ENCODE measurements at regions not wholly inside any gene's neighbourhood (a gene's known extent, or its start where the extent isn't known, plus 50 kb on each side); places are given as distances from the start of the nearest gene placed in this dataset.

GRCh38 chr2:129712676-129712985 lies 266.8 kb upstream of the RAB6C start:
- H3K4me1 ChIP-seq (ENCODE audit: low read length), result no peaks in the 10 kb centered on the region
- no peaks in the 10 kb centered on the region for H3K79me2 ChIP-seq (ENCODE audit: low read length)
- no peak overlapping the region for H3K27ac ChIP-seq (ENCODE audit: low read length)
- TF ChIP-seq EZH2 (optimal IDR thresholded peaks at IDR 0.05; ENCODE audit: low read depth, low read length) (no peak), CTCF (IDR thresholded peaks at IDR 0.05; ENCODE audit: low read length) (no peak), EZH2phosphoT487 (IDR thresholded peaks at IDR 0.05; ENCODE audit: low read length) (no peak)
- no peaks in the 10 kb centered on the region for H3K27me3 ChIP-seq (replicated peaks; ENCODE audit: insufficient read depth, low read length)
- no peaks in the 10 kb centered on the region for H3F3A ChIP-seq (ENCODE audit: insufficient read depth, low read length)
- no peak overlapping the region for H3K9ac ChIP-seq (ENCODE audit: low read length)
- no peaks in the 10 kb centered on the region for H4K20me1 ChIP-seq (ENCODE audit: insufficient read depth, low read length)
- no peaks in the 10 kb centered on the region for H3K9me2 ChIP-seq (replicated peaks; ENCODE audit: insufficient read depth, low read length)
- no peaks in the 10 kb centered on the region for H3K36me3 ChIP-seq (replicated peaks; ENCODE audit: insufficient read depth, low read length)
- no peaks in the 10 kb centered on the region for H3K9me3 ChIP-seq (replicated peaks; ENCODE audit: insufficient read depth, low read length)
- H2AFZ ChIP-seq (ENCODE audit: low read length), result no peak overlapping the region
- no peak overlapping the region for H3K4me2 ChIP-seq (ENCODE audit: low read depth, low read length)
- H3K4me3 ChIP-seq (ENCODE audit: low read length), result no peak overlapping the region
- no peak for DNase-seq

GRCh38 chr2:129713337-129713736 lies 266.1 kb upstream of the RAB6C start:
- H4K20me1 ChIP-seq (ENCODE audit: insufficient read depth, low read length), result no peaks in the 10 kb centered on the region
- H2AFZ ChIP-seq (ENCODE audit: low read length), result no peak overlapping the region
- no peaks in the 10 kb centered on the region for H3K79me2 ChIP-seq (ENCODE audit: low read length)

GRCh38 chr2:129716781-129717559 lies 262.5 kb upstream of the RAB6C start:
- H3K79me2 ChIP-seq (ENCODE audit: low read length), result no peaks in the 10 kb centered on the region
- no peaks in the 10 kb centered on the region for H4K20me1 ChIP-seq (ENCODE audit: insufficient read depth, low read length)
- H3K4me3 ChIP-seq (ENCODE audit: low read length), result no peak overlapping the region
- H3K9me2 ChIP-seq (replicated peaks; ENCODE audit: insufficient read depth, low read length), result no peaks in the 10 kb centered on the region
- H2AFZ ChIP-seq (ENCODE audit: low read length), result no peak overlapping the region
- no peak overlapping the region for H3K9ac ChIP-seq (ENCODE audit: low read length)
- no peak for TF ChIP-seq EZH2 (optimal IDR thresholded peaks at IDR 0.05; ENCODE audit: low read depth, low read length)
- TF ChIP-seq CTCF (IDR thresholded peaks at IDR 0.05; ENCODE audit: low read length), result no peak
- TF ChIP-seq EZH2phosphoT487 (IDR thresholded peaks at IDR 0.05; ENCODE audit: low read length), result no peak
- DNase-seq, result no peak
- H3K4me1 ChIP-seq (ENCODE audit: low read length), result no peaks in the 10 kb centered on the region
- no peaks in the 10 kb centered on the region for H3F3A ChIP-seq (ENCODE audit: insufficient read depth, low read length)
- no peaks in the 10 kb centered on the region for H3K36me3 ChIP-seq (replicated peaks; ENCODE audit: insufficient read depth, low read length)
- no peak overlapping the region for H3K27ac ChIP-seq (ENCODE audit: low read length)
- no peaks in the 10 kb centered on the region for H3K9me3 ChIP-seq (replicated peaks; ENCODE audit: insufficient read depth, low read length)
- no peaks in the 10 kb centered on the region for H3K27me3 ChIP-seq (replicated peaks; ENCODE audit: insufficient read depth, low read length)
- H3K4me2 ChIP-seq (ENCODE audit: low read depth, low read length), result no peak overlapping the region

More at GRCh38 chr2:129713337-129713736, 266.1 kb upstream of the RAB6C start:
- Histone ChIP-seq H3K4me2 (ENCODE audit: low read depth, low read length) (no peak overlapping the region), H3K4me3 (ENCODE audit: low read length) (no peak overlapping the region), H3K27me3 (replicated peaks; ENCODE audit: insufficient read depth, low read length) (no peaks in the 10 kb centered on the region), H3K9ac (ENCODE audit: low read length) (no peak overlapping the region), H3K36me3 (replicated peaks; ENCODE audit: insufficient read depth, low read length) (no peaks in the 10 kb centered on the region), H3K4me1 (ENCODE audit: low read length) (no peaks in the 10 kb centered on the region), H3K27ac (ENCODE audit: low read length) (no peak overlapping the region), H3F3A (ENCODE audit: insufficient read depth, low read length) (no peaks in the 10 kb centered on the region), H3K9me3 (replicated peaks; ENCODE audit: insufficient read depth, low read length) (no peaks in the 10 kb centered on the region), H3K9me2 (replicated peaks; ENCODE audit: insufficient read depth, low read length) (no peaks in the 10 kb centered on the region)
- DNase-seq, result no peak
- TF ChIP-seq CTCF (IDR thresholded peaks at IDR 0.05; ENCODE audit: low read length) (no peak), EZH2phosphoT487 (IDR thresholded peaks at IDR 0.05; ENCODE audit: low read length) (no peak), EZH2 (optimal IDR thresholded peaks at IDR 0.05; ENCODE audit: low read depth, low read length) (no peak)
